Trophoblast cell (in vitro differentiated cells and primary cell): ENCODE measurements at regions not wholly inside any gene's neighbourhood (a gene's known extent, or its start where the extent isn't known, plus 50 kb on each side); places are given as distances from the start of the nearest gene placed in this dataset.
"Not testable (repeated sequence)": the region's sequence is repeated elsewhere in the genome, so short reads cannot be mapped to it uniquely, and the experiment has no call there.

Source experiments
- DNase-seq, 2 donors: peaks; one replicate each; pipeline ENCODE4 v3.0.0-alpha.2; 2016
- H2AFZ ChIP-seq: 2 replicates; pipeline ENCODE4 v1.6.1; 2013; ENCODE audit warnings: low read length, moderate library complexity, mild to moderate bottlenecking; ENCODE audit not compliant: insufficient read depth, poor library complexity
- H2AK5ac ChIP-seq: 2 replicates; pipeline ENCODE4 v1.6.1; 2013; ENCODE audit warnings: mild to moderate bottlenecking, low read length
- H2BK120ac ChIP-seq: 2 replicates; pipeline ENCODE4 v1.6.1; 2013; ENCODE audit warnings: low read length, mild to moderate bottlenecking, moderate library complexity; ENCODE audit not compliant: insufficient read depth, poor library complexity
- H2BK12ac ChIP-seq: 2 replicates; pipeline ENCODE4 v1.6.1; 2013; ENCODE audit warnings: mild to moderate bottlenecking, low read length, moderate library complexity
- H2BK5ac ChIP-seq: 2 replicates; pipeline ENCODE4 v1.6.1; 2013; ENCODE audit warnings: low read length, low read depth, moderate library complexity, mild to moderate bottlenecking; ENCODE audit not compliant: poor library complexity
- H3K14ac ChIP-seq: 2 replicates; pipeline ENCODE4 v1.6.1; 2013; ENCODE audit warnings: mild to moderate bottlenecking, low read length
- H3K18ac ChIP-seq: 2 replicates; pipeline ENCODE4 v1.6.1; 2013; ENCODE audit warnings: mild to moderate bottlenecking, low read length
- H3K23ac ChIP-seq: 2 replicates; pipeline ENCODE4 v1.6.1; 2013; ENCODE audit warnings: low read length
- H3K27ac ChIP-seq: 2 replicates; pipeline ENCODE4 v1.5.1; 2013; ENCODE audit warnings: low read depth, mild to moderate bottlenecking, inconsistent platforms, low read length, moderate library complexity
- H3K27me3 ChIP-seq: 2 replicates; pipeline ENCODE4 v1.6.1; 2013; ENCODE audit warnings: inconsistent platforms, mild to moderate bottlenecking, low read length, moderate library complexity; ENCODE audit not compliant: insufficient read depth
- H3K36me3 ChIP-seq, 2 experiments: 1 replicate in 1 of 2; 2 replicates in 1 of 2; pipeline ENCODE4 v1.6.1; 2013; ENCODE audit warnings: low read length in 2 of 2, mild to moderate bottlenecking in 2 of 2, moderate library complexity in 1 of 2; ENCODE audit not compliant: insufficient read depth in 2 of 2, control insufficient read depth in 1 of 2
- H3K4ac ChIP-seq: 2 replicates; pipeline ENCODE4 v1.6.1; 2013; ENCODE audit warnings: low read depth, mild to moderate bottlenecking, low read length, moderate library complexity
- H3K4me1 ChIP-seq, 2 experiments: 1 replicate in 1 of 2; 2 replicates in 1 of 2; pipeline ENCODE4 v1.6.1; 2013; ENCODE audit warnings: low read length in 2 of 2, mild to moderate bottlenecking in 2 of 2, moderate library complexity in 1 of 2; ENCODE audit not compliant: insufficient read depth in 2 of 2, control insufficient read depth in 1 of 2
- H3K4me2 ChIP-seq: 2 replicates; pipeline ENCODE4 v1.6.1; 2013; ENCODE audit warnings: inconsistent platforms, mild to moderate bottlenecking, low read length, moderate library complexity
- H3K4me3 ChIP-seq: 2 replicates; pipeline ENCODE4 v1.5.1; 2013; ENCODE audit warnings: mild to moderate bottlenecking, low read depth, low read length, inconsistent platforms
- H3K79me1 ChIP-seq: one replicate; pipeline ENCODE4 v1.6.1; 2013; ENCODE audit warnings: low read length
- H3K79me2 ChIP-seq: 2 replicates; pipeline ENCODE4 v1.6.1; 2013; ENCODE audit warnings: low read length, mild to moderate bottlenecking; ENCODE audit not compliant: control insufficient read depth, insufficient read depth, poor library complexity
- H3K9ac ChIP-seq: 2 replicates; pipeline ENCODE4 v1.6.1; 2013; ENCODE audit warnings: mild to moderate bottlenecking, low read length
- H3K9me3 ChIP-seq: 2 replicates; pipeline ENCODE4 v1.6.1; 2013; ENCODE audit warnings: low read depth, mild to moderate bottlenecking, control low read depth, inconsistent platforms, low read length; ENCODE audit not compliant: insufficient read depth
- H4K12ac ChIP-seq: 2 replicates; pipeline ENCODE4 v1.6.1; 2013; ENCODE audit warnings: low read depth, mild to moderate bottlenecking, low read length, moderate library complexity
- H4K8ac ChIP-seq: 2 replicates; pipeline ENCODE4 v1.6.1; 2013; ENCODE audit warnings: low read depth, mild to moderate bottlenecking, low read length, moderate library complexity
- H4K91ac ChIP-seq: one replicate; pipeline ENCODE4 v1.6.1; 2013; ENCODE audit warnings: low read depth, mild to moderate bottlenecking, low read length, moderate library complexity
- WGBS: extraction: QIAGEN DNeasy Blood & Tissue Kit; methylation state at CpG from one replicate; pipeline ENCODE4 v1.1.7; 2013; ENCODE audit warnings: missing lambda C conversion rate; ENCODE audit not compliant: insufficient read length, insufficient coverage; ENCODE audit errors: extremely low coverage; 5-methylcytosine and 5-hydroxymethylcytosine counted together

DNA sequence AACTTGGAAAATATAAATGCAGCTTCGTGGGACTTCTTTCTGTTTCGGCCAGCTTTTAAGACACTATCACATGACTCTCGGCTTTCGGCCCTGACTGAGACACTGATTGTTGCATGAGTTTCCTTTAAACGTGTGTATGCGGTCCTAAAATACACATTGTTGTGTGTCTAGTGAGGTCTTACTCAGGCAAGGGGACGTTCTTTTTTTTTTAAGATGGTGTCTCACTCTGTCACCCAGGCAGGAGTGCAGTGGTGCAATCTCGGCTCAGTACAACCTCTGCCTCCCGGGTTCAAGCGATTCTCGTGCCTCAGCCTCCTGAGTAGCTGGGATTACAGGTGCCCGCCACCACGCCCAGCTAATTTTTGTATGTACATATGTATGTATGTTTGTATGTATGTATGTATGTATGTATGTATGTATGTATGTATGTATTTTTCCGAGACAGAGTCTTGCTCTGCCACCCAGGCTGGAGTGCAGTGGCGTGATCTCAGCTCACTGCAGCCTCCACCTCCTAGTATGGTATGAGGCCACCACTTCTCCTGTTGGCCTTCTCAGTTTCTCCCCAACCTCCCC is 63.2 kb upstream of the PHLPP1 start:
- H3K14ac ChIP-seq, H2AFZ ChIP-seq, H3K79me2 ChIP-seq, H3K79me1 ChIP-seq, H3K4me1 ChIP-seq, H3K4me3 ChIP-seq, H3K23ac ChIP-seq, H2BK120ac ChIP-seq, H3K4ac ChIP-seq, H3K9me3 ChIP-seq, H4K12ac ChIP-seq, H2BK5ac ChIP-seq, H2AK5ac ChIP-seq, H4K8ac ChIP-seq, H3K27me3 ChIP-seq, H4K91ac ChIP-seq, H3K27ac ChIP-seq, H3K36me3 ChIP-seq, DNase-seq, H3K4me2 ChIP-seq, H3K9ac ChIP-seq, H3K18ac ChIP-seq, H2BK12ac ChIP-seq: not testable (repeated sequence)
- no CpG with 5 or more reads among the region's 15 CpGs for whole genome bisulfite sequencing

DNA sequence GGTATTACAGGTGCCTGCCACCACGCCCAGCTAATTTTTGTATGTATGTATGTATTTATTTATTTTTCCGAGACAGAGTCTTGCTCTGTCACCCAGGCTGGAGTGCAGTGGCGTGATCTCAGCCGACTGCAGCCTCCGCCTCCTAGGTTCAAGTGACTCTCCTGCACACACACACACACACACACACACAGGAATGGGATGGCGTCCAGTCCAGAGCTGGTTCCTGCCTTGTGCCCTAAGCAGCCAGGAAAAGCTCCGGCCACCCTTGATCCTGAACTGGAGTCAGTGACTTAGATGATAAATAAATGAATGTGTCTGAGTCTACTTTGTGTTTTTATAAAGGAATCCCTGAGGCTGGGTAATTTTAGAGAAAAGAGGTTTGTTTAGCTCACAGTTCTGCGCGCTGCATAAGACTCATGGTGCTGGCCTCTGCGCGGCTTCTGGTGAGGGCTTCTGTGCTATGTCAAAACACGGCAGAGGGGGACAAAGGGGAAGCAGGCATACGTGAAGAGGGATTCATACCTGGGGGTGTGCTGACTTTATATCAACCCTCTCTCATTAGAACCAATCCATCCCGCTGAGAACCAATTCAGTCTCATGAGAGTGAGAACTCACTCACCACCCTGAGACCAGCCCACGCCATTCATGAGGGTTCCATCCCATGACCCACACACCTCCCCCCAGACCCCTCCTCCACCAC is 59.7 kb upstream of the PHLPP1 start:
- Histone ChIP-seq H3K27me3 (no peaks in the 10 kb centered on the region), H3K36me3 (no peaks in the 10 kb centered on the region), H3K9me3 (no peaks in the 10 kb centered on the region), H4K8ac (no peak overlapping the region), H3K4me1 (peaks cover 5% of the 10 kb centered on the region in 2 experiments), H3K79me2 (no peaks in the 10 kb centered on the region), H3K23ac (no peak overlapping the region), H2AK5ac (no peak overlapping the region), H4K91ac (no peak overlapping the region), H3K79me1 (no peaks in the 10 kb centered on the region), H3K4ac (no peak overlapping the region), H4K12ac (no peak overlapping the region), H2BK120ac (no peak overlapping the region), H3K18ac (no peak overlapping the region), H3K9ac (no peak overlapping the region), H2AFZ (no peak overlapping the region), H3K4me3 (no peak overlapping the region), H2BK12ac (no peak overlapping the region), H3K4me2 (no peak overlapping the region), H3K14ac (no peak overlapping the region), H3K27ac (no peak overlapping the region), H2BK5ac (no peak overlapping the region)
- WGBS, result no CpG with 5 or more reads among the region's 15 CpGs
- DNase-seq, result no peak

DNA sequence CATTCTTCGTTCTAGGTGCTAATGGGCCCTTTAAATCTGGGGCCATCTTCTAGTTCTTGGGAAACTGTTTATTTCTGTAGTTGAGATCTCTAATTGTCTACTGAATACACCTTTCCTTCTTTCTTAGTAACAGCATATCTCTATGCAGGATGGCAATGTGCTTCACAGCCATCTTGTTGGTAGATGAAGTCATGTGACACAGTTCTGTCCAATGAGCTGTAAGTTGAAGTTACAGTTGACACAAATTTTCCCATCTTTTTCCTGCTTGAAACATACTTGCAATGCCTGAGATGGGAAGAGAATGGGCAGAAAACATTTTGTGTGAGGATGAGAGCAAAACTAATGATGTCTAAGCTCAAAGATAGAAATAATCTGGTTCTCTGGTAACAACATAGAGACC is 57.3 kb upstream of the PHLPP1 start:
- no peak overlapping the region for H2AFZ ChIP-seq
- H3K9ac ChIP-seq, result no peak overlapping the region
- H4K8ac ChIP-seq, result no peak overlapping the region
- H3K79me1 ChIP-seq, result peaks cover 6% of the 10 kb centered on the region
- no peak overlapping the region for H2AK5ac ChIP-seq
- H2BK12ac ChIP-seq, result no peak overlapping the region
- no peak overlapping the region for H4K12ac ChIP-seq
- H2BK5ac ChIP-seq, result no peak overlapping the region
- no CpG with 5 or more reads among the region's 1 CpG for WGBS
- no peak overlapping the region for H3K4me3 ChIP-seq
- no peaks in the 10 kb centered on the region for H3K9me3 ChIP-seq
- no peak overlapping the region for H3K4me2 ChIP-seq
- no peaks in the 10 kb centered on the region for H3K36me3 ChIP-seq
- no peak overlapping the region for H3K18ac ChIP-seq
- peaks cover 7 to 11% of the 10 kb centered on the region in 2 experiments for H3K4me1 ChIP-seq
- no peak overlapping the region for H3K4ac ChIP-seq
- no peak overlapping the region for H3K23ac ChIP-seq
- H3K14ac ChIP-seq, result no peak overlapping the region
- no peak overlapping the region for H2BK120ac ChIP-seq
- H3K27ac ChIP-seq, result no peak overlapping the region
- no peaks in the 10 kb centered on the region for H3K79me2 ChIP-seq
- DNase-seq, result no peak
- no peaks in the 10 kb centered on the region for H3K27me3 ChIP-seq
- H4K91ac ChIP-seq, result no peak overlapping the region

DNA sequence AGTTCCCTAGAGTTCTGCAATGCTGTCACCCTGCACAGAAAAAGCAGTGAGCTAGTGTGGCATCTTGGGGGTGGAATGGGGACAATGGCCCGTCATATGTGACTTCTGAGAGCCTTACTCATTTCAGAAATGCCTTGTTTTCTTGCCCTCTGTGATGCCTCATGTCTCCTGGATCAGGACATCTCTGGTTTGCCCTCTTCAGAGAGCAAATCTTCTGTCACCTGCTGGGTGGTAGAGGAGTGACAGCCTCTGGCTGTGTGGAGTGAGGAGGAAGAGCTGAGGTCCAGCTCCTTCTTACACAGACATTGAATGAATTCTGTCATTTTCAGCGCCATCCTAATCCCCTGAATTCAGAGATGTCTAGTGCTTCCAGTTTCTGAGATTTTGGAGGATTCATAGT is 55.6 kb upstream of the PHLPP1 start:
- H3K79me2 ChIP-seq, result no peaks in the 10 kb centered on the region
- no peak overlapping the region for H2BK12ac ChIP-seq
- H3K9me3 ChIP-seq, result no peaks in the 10 kb centered on the region
- H2AFZ ChIP-seq, result no peak overlapping the region
- no CpG with 5 or more reads among the region's 2 CpGs for WGBS
- no peak overlapping the region for H4K8ac ChIP-seq
- H3K4me3 ChIP-seq, result no peak overlapping the region
- H3K36me3 ChIP-seq, result no peaks in the 10 kb centered on the region
- no peak overlapping the region for H4K91ac ChIP-seq
- H3K4ac ChIP-seq, result no peak overlapping the region
- no peak overlapping the region for H2BK120ac ChIP-seq
- H2AK5ac ChIP-seq, result no peak overlapping the region
- no peak overlapping the region for H2BK5ac ChIP-seq
- no peak overlapping the region for H4K12ac ChIP-seq
- DNase-seq, result peak in 1 of 2 donors; percentile 9
- H3K18ac ChIP-seq, result no peak overlapping the region
- no peak overlapping the region for H3K27ac ChIP-seq
- H3K4me2 ChIP-seq, result no peak overlapping the region
- no peak overlapping the region for H3K14ac ChIP-seq
- H3K9ac ChIP-seq, result no peak overlapping the region
- no peak overlapping the region for H3K23ac ChIP-seq
- H3K79me1 ChIP-seq, result peaks cover 10% of the 10 kb centered on the region
- H3K27me3 ChIP-seq, result no peaks in the 10 kb centered on the region
- H3K4me1 ChIP-seq, result peaks cover 10 to 23% of the 10 kb centered on the region in 2 experiments
